Astrocyte of the spinal cord (primary cell): ENCODE measurements at regions not wholly inside any gene's neighbourhood (a gene's known extent, or its start where the extent isn't known, plus 50 kb on each side); places are given as distances from the start of the nearest gene placed in this dataset.

ENCODE experiments used
- DNase-seq: peaks from one replicate; pipeline ENCODE4 v3.0.0; 2011; ENCODE audit warnings: low read depth, low spot score
- H3K4me3 ChIP-seq: 2 replicates; pipeline ENCODE4 v1.5.1; 2011; ENCODE audit warnings: low read depth, mild to moderate bottlenecking, low read length, moderate library complexity
- in situ Hi-C: cut with HindIII; loops from 2 replicates; pipeline ENCODE4 v1.10.0; 2017; ENCODE audit warnings: low sequenced_read_pairs
- TF ChIP-seq, protein P1 (sequence below): IDR thresholded peaks from 2 replicates; pipeline ENCODE4 v1.5.1; 2012; ENCODE audit warnings: low read depth, mild to moderate bottlenecking, low read length, inconsistent platforms

DNA sequence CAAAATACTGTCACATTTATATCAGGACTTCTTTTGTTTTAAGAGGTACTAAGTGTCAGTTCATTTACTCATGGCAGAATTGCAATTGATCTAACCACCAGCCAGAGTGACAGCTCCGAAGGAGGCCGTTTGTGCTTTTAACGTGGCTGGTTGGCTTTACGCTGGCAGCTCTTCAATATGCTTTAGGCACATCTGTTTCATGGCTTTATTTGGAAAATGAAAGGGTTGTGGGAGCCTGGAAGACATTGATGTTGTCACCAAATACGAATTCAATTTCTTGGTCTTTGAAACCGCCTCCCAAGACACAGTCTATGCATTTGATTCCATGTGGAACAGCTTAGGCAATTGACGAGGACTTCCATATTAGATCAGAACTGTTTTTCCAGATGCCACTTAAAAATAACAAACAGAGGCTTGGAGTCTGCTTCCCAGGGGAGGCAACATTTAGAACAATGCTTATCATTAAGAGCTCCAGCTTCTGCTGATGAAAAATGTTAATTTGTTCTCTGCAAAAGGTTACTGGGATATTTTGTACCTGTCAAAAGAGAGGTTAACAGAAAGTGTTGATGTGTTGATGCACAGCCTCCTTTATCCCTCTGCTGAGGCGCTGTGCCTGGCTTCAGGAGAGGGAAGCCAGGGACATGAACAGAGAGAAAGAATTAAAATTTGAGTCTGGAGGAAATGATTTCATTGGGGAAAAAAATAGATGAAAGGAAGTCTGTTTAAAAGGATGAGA, 64.0 kb upstream of the TNFRSF19 start:
- in situ Hi-C loops, result no loop called here
- peak; percentile 44 for DNase-seq
- TF ChIP-seq, protein P1, sequence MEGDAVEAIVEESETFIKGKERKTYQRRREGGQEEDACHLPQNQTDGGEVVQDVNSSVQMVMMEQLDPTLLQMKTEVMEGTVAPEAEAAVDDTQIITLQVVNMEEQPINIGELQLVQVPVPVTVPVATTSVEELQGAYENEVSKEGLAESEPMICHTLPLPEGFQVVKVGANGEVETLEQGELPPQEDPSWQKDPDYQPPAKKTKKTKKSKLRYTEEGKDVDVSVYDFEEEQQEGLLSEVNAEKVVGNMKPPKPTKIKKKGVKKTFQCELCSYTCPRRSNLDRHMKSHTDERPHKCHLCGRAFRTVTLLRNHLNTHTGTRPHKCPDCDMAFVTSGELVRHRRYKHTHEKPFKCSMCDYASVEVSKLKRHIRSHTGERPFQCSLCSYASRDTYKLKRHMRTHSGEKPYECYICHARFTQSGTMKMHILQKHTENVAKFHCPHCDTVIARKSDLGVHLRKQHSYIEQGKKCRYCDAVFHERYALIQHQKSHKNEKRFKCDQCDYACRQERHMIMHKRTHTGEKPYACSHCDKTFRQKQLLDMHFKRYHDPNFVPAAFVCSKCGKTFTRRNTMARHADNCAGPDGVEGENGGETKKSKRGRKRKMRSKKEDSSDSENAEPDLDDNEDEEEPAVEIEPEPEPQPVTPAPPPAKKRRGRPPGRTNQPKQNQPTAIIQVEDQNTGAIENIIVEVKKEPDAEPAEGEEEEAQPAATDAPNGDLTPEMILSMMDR, result no peak
- H3K4me3 ChIP-seq, result no peak overlapping the region

DNA sequence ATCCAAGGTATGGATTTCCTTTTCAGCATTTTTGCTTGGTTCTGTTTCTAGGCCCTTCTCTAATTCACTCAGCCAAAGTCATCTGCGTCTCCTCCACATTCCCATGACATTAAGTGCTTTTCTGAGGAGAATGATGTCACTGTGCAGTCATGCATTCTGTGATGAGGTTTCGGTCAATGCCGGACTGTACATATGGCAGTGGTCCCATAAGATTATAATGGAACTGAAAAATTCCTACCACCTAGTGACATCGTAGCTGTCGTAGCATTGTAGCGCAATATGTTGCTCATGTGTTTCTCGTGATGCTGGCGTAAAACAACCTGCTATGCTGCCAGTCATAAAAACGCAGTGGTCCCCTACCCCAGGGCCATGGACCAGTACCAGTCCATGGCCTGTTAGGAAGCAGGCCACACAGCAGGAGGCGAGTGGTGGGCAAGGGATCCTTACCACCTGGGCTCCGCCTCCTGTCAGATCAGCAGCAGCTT, 63.4 kb upstream of the TNFRSF19 start:
- no peak overlapping the region for H3K4me3 ChIP-seq
- peak; percentile 90 for DNase-seq
- in situ Hi-C loops, result no loop called here
- TF ChIP-seq, protein P1, result no peak

DNA sequence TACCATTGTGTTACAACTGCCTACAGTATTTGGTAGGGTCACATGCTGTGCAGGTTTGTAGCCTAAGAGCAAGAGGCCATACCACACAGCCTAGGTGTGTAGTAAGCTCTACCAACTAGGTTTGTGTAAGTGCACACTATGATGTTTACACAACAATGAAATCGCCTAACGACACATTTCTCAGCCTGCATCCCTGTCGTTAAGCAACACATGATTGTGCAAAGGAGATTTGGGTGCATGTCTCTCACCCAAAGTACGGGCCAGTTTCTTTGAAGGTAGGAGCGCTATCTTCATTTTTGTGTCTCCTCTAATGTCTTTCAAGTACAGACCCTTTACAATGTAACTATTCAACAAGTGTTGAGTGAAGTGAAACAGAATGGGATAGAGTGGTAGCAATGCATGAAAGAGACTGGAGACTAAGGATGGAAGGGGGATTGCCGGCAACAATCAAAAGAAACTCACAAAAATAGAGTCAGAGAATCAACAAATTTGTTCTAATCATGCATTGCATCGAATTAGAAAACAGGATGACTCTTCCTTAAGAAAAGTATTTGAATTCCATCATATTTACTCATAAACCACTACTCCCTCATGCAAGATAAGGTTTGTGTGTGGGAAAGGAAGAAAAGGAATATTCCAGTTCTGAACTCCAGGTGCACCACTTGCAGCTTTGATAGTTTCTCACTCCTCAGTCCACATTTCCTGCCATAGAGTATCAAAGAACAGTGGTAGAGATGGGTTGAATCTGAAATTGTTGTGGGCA, 60.2 kb upstream of the TNFRSF19 start:
- DNase-seq, result peak; percentile 87
- in situ Hi-C loops, result no loop called here
- no peak overlapping the region for H3K4me3 ChIP-seq
- TF ChIP-seq, protein P1, result no peak

DNA sequence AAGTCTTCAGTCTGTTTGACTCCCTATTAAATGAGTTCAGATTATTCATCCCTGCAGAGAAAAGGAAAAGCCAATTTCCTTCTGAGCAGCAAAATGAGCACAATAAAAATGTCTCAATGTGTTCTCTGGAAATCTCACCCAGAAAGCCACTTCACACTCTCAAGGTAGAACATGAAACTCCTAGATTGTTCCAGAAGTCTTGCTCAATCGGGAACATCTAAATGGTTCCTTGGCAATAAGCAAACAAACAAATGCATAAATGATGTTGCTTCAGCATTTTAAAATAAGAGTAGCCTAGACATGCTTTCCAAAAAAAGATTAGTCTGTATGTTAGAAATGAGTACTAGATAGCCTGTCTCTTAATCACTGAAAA, 59.7 kb upstream of the TNFRSF19 start:
- H3K4me3 ChIP-seq, result no peak overlapping the region
- no peak for DNase-seq
- in situ Hi-C loops, result no loop called here
- TF ChIP-seq, protein P1, result no peak

DNA sequence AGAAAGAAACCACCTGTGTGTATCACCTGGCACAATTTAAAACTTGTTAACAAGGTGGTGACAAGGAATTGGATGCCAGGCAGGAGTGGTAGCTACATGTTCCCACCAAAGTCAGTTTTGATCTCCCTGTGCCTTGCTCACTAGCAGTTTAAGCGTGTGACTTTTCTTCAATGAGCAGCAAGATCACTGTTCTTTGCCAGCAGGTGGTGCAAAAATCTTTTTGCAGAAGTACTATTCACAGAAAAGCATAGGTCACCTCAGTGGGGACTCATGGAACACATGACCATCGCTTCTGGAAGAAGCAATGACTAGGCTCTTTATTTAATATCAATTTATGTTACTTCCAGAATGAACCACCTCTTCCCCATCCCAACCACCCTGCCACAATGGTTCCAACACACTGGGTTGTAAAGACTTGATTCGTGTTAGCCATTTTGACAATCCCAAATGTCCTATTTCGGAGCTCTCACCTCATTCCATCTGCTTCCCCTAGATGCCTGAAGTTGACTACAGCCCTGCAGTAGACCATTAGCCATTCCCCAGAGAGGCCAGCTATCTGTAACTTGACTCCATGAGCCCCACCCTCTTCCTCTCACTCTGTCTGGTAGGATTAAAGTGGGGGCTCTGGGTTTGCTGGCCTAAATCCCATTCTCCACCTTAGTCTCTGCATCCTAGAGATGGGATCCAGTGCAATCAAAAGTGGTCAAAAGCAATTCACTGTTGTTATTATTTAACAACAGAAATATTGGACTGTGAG, 59.1 kb upstream of the TNFRSF19 start:
- TF ChIP-seq, protein P1, result peak; percentile 37
- in situ Hi-C loops, result no loop called here
- peak; percentile 56 for DNase-seq
- no peak overlapping the region for H3K4me3 ChIP-seq

DNA sequence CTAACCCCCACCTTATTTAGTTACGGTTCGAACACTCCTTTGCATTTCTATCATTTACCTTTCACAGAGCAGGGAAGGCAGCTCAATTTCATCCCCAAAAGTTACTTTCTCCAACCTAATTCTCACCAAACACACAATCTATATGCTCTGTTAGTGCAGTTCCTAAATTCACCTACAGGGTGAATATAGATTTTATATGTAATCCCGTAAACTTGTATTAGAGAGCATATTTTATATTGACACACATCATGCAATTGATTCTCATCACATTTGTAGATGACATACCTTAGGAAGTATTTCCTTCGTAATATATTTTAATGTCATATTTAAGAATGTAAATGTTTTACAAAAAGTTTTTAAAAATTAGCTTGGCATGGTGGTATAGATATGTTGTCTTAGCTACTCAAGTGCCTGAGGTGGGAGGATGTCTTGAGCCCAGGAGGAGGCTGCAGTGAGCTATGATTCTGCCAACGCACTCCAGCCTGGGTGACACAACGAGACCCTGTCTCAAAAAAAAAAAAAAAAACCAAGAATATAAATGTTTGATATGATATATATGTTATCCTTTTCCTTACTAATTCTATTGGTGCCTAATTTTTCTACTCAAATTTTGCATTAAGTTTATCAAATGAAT, 57.3 kb upstream of the TNFRSF19 start:
- TF ChIP-seq, protein P1, result no peak
- in situ Hi-C loops, result no loop called here
- no peak for DNase-seq
- no peak overlapping the region for H3K4me3 ChIP-seq
